ENCODE measurements at regions not wholly inside any gene's neighbourhood (a gene's known extent, or its start where the extent isn't known, plus 50 kb on each side); places are given as distances from the start of the nearest gene placed in this dataset.
"Not testable (repeated sequence)": the region's sequence is repeated elsewhere in the genome, so short reads cannot be mapped to it uniquely, and the experiment has no call there.

DNA sequence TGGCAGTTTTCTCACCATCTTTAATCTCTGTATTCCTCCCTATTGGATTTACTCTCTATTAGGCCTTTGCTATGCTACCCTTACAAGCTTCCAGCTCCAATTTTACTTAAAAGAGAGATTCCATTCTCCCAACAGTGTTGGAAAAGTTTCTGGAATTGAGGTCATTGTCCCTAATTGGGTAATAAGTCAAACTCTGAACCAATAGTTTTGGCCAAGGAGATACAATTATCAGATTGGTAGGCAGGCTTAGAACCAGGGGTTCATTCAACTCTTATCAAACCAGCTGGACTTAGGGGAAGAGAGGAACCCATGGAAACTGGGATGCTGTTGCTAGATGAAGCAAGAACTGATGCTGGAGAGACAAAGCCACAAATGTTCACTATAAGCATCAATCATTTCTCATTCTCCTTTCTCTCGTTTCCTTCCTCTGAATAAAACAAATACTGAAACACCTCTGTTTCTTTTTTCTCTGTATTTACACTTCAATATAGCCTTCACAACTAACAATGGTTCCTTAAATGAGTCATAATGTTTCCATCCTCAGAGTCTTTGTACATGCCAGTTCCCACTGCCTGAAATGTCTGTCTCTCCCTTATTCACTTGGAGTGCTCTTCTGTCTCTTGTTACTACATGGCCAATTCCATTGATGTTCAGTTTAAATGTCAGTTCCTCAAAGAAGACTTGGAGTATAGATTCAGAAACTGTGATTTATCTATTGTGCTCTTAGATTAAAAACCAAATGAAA lies 587.3 kb downstream of the GABRG2 start:
- no peak for FAIRE-seq
- DNase-seq (ENCODE audit: insufficient read length, low spot score), result no peak
- no peak for TF ChIP-seq POLR2A (IDR thresholded peaks at IDR 0.05; ENCODE audit: low read depth, low read length)

DNA sequence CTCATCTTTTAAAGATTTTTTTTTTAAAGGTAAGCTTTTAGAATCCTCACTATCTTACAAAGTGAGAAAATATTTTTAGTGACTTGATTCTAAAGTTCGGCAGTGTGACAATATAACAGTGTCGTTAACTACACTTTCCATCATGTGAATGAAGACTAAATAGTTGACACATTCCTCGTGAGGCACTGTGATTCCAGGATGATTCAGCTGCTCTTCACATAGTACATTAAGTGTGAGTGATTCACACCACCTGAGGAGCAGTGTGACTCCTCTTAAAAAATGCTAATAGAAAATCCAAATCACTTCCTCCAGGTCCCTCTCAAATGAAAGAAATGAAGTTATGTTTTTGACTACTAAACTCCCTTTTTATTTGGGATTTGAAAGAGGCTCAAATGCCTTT lies 589.5 kb downstream of the GABRG2 start:
- no peak for DNase-seq (ENCODE audit: insufficient read length, low spot score)
- no peak for FAIRE-seq
- TF ChIP-seq POLR2A (IDR thresholded peaks at IDR 0.05; ENCODE audit: low read depth, low read length), result no peak

DNA sequence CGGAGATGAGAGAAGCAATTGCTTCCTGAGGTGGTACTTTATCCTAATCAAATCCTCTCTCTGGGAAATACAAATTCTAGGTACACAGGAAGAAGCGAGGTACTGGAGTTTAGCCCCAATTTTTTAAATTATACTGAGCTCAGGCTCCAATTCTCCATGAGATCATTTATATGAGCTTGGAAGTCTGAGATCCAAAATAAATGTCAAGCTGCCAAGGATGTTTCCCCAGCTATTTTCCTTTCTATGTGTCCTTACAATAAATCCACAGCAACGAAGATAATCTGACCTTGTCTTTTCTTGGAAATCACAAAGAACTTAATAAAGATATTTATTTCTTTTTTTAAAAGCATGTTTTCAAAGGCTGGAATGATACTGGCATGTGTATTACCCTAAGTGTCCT lies 597.3 kb downstream of the GABRG2 start:
- no peak for TF ChIP-seq POLR2A (IDR thresholded peaks at IDR 0.05; ENCODE audit: low read depth, low read length)
- DNase-seq (ENCODE audit: insufficient read length, low spot score) (no peak), FAIRE-seq (no peak)

- no peak for FAIRE-seq
- no peak for DNase-seq (ENCODE audit: insufficient read length, low spot score)
- TF ChIP-seq POLR2A (IDR thresholded peaks at IDR 0.05; ENCODE audit: low read depth, low read length), result no peak
These were observed 601.4 kb downstream of the GABRG2 start for GRCh38 chr5:162668926-162669325.

DNA sequence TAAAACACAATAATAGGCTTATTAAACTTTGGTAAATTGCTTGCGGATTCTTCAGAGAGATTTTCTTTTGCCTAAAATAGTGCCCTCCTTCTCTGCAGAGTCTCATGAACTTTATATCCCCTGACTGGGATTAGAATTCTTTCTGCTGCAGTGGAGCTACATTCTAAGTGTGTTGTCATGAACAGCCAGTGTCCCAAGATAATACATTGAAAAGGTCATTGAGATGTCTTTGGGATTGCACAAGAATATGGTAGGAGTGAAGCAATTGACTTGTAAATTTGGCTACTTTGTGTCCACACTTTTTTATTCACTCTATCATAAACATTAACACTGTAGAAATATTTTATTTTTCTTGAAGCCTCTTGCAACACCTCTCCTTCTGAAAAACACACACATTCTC lies 604.5 kb downstream of the GABRG2 start:
- no peak for FAIRE-seq

DNA sequence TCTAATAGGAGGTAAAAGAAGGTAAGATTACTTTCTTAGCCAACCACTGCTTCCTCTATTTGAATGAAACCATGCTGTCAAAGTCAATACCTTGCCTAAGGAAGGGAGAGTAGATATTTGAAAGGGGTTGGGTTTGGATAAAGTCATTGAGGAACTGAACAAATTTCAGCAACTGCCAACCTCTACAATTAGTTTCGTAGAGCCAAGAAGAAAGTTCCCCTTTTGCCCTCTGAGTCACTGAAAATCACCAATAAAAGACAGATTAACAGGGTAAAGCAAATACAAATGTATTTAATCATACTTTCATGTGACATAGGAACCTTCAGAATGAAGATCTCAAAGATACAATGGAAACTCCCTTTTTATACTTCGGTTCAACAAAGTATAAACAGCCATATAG lies 615.7 kb downstream of the GABRG2 start:
- DNase-seq (ENCODE audit: insufficient read length, low spot score) (no peak), FAIRE-seq (no peak)
- TF ChIP-seq POLR2A (IDR thresholded peaks at IDR 0.05; ENCODE audit: low read depth, low read length), result no peak

More for the DNA sequence above, 604.5 kb downstream of the GABRG2 start:
- no peak for TF ChIP-seq POLR2A (IDR thresholded peaks at IDR 0.05; ENCODE audit: low read depth, low read length)
- no peak for DNase-seq (ENCODE audit: insufficient read length, low spot score)

- DNase-seq (ENCODE audit: insufficient read length, low spot score), result no peak
- TF ChIP-seq POLR2A (IDR thresholded peaks at IDR 0.05; ENCODE audit: low read depth, low read length), result no peak
- no peak for FAIRE-seq
These were observed 616.6 kb downstream of the GABRG2 start for GRCh38 chr5:162684145-162684544.

GRCh38 chr5:162685302-162685701 lies 617.7 kb downstream of the GABRG2 start:
- TF ChIP-seq POLR2A (IDR thresholded peaks at IDR 0.05; ENCODE audit: low read depth, low read length), result no peak
- no peak for DNase-seq (ENCODE audit: insufficient read length, low spot score)
- no peak for FAIRE-seq

GRCh38 chr5:162696272-162696671 lies 628.7 kb downstream of the GABRG2 start:
- FAIRE-seq; DNase-seq (ENCODE audit: insufficient read length, low spot score): not testable (repeated sequence)

DNA sequence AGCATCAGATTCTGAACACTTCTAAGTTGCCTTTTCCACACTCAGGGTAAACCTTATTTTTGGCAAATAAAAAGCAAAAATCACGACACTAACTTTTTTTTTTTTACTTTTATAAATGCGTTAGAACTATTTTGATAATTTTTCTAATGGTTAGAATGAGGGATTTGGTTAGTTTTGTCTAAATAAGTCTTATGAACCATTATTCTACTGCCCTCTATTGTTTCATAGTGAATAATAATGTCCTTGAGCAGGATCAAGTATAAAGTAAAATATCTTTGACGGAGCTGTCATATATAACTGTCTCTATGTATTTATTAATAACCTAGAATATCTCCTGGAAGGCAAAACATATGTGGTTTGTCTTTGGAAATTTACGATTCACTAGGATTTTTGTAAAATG lies 631.8 kb downstream of the GABRG2 start:
- no peak for FAIRE-seq
- no peak for TF ChIP-seq POLR2A (IDR thresholded peaks at IDR 0.05; ENCODE audit: low read depth, low read length)
- no peak for DNase-seq (ENCODE audit: insufficient read length, low spot score)

DNA sequence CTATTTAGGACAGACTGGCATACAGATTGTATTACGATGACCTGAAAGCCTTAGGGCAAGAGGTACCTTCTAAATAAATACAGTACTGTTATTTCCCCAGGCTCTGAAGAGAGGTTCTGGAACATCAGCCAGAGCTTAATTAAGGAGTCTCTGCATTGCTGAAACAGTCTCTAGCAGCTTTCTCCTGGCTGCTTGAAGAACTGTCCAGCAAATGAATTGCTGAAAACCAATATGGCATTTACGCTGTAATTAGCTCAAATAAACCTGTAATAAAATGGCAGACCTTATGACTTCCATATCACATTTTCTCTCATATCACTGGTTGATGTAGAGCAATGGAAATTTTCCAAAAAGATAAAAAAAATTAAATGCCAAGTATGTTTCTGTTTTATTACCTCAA lies 636.3 kb downstream of the GABRG2 start:
- no peak for FAIRE-seq
- no peak for TF ChIP-seq POLR2A (IDR thresholded peaks at IDR 0.05; ENCODE audit: low read depth, low read length)
- DNase-seq (ENCODE audit: insufficient read length, low spot score), result no peak

DNA sequence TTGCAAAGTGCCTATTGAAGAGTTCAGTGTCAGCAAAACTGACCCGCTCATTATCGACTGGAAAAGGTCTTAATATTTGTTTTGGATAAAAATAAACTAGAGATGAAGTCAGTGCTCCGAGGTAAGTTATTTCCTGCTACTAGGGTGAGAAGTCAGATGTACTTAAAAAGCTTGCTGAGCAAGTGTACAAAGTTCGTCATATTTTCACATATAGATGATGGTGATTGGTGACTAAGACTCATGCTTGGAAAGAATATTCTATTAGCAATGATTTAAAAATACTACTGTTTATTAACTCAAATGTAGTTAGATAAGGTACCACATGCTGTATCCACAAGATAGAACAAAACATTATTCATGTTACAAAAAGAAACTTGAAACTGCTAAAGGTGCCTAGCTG lies 643.7 kb downstream of the GABRG2 start:
- no peak for FAIRE-seq
- no peak for DNase-seq (ENCODE audit: insufficient read length, low spot score)
- no peak for TF ChIP-seq POLR2A (IDR thresholded peaks at IDR 0.05; ENCODE audit: low read depth, low read length)

GRCh38 chr5:162719720-162720119 lies 652.1 kb downstream of the GABRG2 start:
- no peak for TF ChIP-seq POLR2A (IDR thresholded peaks at IDR 0.05; ENCODE audit: low read depth, low read length)
- DNase-seq (ENCODE audit: insufficient read length, low spot score), result no peak
- FAIRE-seq, result no peak

DNA sequence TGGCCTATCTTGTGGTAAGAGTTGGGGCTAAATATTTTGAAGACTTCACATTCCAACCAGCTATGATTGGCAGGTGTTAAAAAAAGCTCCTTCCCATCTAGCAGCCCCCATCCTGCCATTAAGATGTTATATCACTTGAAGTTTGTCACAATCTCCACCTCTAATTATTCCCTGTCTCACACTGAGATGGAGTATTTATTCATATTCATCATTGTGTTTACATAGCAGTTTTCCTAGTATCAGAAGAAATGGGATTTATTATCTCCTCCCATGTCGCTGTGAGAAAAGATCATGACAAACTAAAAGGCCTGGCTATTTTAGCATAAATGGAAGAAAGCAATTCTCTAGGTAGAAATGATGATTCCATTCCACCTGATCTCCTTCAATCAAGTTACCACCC lies 653.6 kb downstream of the GABRG2 start:
- DNase-seq (ENCODE audit: insufficient read length, low spot score) (no peak), FAIRE-seq (no peak)
- no peak for TF ChIP-seq POLR2A (IDR thresholded peaks at IDR 0.05; ENCODE audit: low read depth, low read length)

DNA sequence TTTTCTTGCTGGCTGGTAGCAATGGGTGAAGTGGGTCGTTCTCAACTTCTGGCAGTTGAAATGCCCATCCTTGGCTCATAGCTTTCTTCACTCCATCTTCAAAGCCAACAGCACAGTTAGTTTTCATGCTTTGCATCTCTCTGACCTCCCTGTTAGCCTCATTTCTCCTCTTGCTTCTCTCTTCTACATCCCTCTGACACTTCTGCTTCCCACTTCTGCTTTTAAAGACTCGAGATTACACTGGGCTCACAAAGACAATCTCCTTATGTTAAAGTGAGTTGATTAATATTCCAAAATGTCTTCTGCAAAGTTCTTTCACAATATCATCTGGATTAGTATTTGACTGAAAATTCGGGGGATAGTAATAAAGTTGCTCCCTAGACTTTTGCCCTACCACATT lies 684.8 kb upstream of the CCNG1 start:
- FAIRE-seq, result no peak
- no peak for DNase-seq (ENCODE audit: insufficient read length, low spot score)
- TF ChIP-seq POLR2A (IDR thresholded peaks at IDR 0.05; ENCODE audit: low read depth, low read length), result no peak

DNA sequence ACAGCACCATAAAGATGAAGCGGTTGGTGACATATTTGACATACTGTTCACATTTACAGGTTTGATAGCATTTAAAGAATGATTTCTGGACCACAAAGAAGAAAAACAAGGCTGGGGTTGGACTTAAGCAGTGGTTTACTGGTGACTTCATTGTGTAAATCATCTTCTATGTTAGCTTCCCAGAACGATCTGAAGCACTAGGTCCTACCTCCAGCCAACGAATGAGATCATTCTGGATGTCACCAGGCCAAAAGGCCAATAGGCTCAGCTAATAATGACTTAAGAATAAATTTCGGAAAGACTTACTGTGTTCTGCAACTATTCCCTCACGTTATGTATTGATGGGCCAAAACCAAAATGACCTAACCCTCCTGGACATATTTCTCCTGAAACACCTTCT lies 675.3 kb upstream of the CCNG1 start:
- FAIRE-seq, result no peak
- TF ChIP-seq POLR2A (IDR thresholded peaks at IDR 0.05; ENCODE audit: low read depth, low read length), result no peak
- no peak for DNase-seq (ENCODE audit: insufficient read length, low spot score)

Measured in H54 (cell line).